AG09309 (cell line): ENCODE measurements at regions not wholly inside any gene's neighbourhood (a gene's known extent, or its start where the extent isn't known, plus 50 kb on each side); places are given as distances from the start of the nearest gene placed in this dataset.

ENCODE experiments used
- DNase-seq: peaks from one replicate; pipeline ENCODE4 v3.0.0-alpha.2; 2010; ENCODE audit warnings: low read depth
- H3K4me3 ChIP-seq: 2 replicates; pipeline ENCODE4 v1.5.1; 2011; ENCODE audit warnings: mild to moderate bottlenecking, low read depth, low read length, moderate library complexity; ENCODE audit not compliant: control insufficient read depth
- TF ChIP-seq, protein P1 (sequence below): IDR thresholded peaks from 2 replicates; pipeline ENCODE4 v1.5.1; 2011; ENCODE audit warnings: mild to moderate bottlenecking, low read depth, low read length, inconsistent platforms; ENCODE audit not compliant: insufficient read depth, control insufficient read depth; ENCODE audit errors: missing control alignments

DNA sequence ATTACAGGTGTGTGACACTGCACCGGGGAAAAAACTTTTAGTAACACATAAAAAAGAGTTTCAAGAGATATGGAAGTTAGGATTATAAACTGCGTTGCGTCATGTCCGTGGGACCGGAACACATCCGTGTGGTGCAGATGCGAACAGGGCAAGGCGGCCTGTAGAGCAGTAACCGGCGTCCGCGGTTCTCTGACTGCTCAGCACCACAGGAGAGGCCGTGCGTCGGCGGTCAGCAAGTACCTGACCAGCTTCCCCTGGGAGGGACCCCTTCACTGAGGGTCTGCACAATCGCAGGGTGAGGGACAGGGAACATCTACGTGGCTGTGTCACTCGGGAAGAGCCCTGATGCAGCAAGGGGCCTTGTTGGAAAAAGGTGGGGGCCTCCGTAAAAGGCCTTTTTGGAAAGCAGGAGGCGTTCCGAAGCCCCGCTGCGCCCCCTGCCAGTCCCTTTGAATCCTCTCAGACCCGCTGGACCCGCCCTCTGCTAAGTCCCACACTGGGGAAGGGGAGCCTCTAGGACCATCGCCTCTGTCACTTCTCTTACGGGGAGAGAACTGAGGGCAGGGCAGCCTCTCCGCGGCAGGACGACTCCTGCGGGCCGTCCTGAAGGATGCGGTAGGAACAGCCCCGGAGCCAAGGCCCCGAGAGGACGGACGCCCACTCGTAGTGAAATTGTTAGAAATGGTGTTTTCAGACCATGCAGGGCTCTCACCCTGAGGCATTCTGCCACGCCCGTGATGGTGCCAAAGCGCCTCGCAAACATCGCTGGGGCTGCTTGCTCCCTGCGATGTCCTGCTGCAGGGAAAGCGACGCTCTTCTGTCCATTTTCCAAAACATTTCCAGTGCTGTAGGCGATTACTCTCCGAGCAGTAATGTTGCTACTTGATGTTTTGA is 771.6 kb upstream of the COBL start:
- DNase-seq, result no peak
- TF ChIP-seq, protein P1, sequence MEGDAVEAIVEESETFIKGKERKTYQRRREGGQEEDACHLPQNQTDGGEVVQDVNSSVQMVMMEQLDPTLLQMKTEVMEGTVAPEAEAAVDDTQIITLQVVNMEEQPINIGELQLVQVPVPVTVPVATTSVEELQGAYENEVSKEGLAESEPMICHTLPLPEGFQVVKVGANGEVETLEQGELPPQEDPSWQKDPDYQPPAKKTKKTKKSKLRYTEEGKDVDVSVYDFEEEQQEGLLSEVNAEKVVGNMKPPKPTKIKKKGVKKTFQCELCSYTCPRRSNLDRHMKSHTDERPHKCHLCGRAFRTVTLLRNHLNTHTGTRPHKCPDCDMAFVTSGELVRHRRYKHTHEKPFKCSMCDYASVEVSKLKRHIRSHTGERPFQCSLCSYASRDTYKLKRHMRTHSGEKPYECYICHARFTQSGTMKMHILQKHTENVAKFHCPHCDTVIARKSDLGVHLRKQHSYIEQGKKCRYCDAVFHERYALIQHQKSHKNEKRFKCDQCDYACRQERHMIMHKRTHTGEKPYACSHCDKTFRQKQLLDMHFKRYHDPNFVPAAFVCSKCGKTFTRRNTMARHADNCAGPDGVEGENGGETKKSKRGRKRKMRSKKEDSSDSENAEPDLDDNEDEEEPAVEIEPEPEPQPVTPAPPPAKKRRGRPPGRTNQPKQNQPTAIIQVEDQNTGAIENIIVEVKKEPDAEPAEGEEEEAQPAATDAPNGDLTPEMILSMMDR, result no peak
- H3K4me3 ChIP-seq, result no peak overlapping the region

DNA sequence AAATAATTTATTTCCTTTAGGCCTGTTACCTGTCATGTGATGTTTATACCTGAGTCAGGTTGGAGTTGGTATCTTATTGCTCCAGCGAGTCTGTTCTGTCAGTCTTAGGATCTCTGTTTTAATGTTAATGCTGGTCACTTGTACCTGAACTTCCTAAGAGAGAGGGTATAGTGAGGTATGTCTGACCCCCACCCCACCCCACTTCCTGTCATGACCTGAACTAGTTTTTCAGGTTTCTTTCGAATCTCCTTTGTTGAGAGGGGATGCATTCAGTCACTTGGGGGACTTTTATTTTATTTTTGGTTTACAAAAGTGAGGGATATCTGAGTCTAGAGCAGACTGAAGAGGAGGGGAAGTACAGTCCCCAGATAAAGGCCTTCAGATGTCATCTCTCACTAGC is 769.0 kb upstream of the COBL start:
- no peak overlapping the region for H3K4me3 ChIP-seq

DNA sequence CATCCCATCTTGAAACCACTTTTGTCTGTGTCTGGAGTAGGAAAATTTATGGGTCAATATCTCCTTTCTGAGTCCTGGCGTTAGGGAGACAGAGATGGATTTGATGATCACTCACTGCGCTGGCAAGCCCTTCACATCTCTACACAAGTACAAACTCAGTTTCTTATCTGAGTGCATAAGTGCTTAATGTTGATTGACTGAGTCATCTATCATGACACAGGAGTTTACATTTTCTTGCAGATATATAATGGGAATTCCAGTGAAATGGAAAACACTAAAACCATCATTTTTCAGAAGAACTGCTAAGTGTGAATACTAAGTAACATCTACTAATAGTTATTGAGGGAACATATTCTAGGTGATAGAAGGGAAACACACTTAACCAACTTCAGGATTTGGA is 763.9 kb upstream of the COBL start:
- no peak for DNase-seq
- TF ChIP-seq, protein P1, result no peak
- no peak overlapping the region for H3K4me3 ChIP-seq

More for the DNA sequence above, 769.0 kb upstream of the COBL start:
- DNase-seq, result no peak
- TF ChIP-seq, protein P1, result no peak

DNA sequence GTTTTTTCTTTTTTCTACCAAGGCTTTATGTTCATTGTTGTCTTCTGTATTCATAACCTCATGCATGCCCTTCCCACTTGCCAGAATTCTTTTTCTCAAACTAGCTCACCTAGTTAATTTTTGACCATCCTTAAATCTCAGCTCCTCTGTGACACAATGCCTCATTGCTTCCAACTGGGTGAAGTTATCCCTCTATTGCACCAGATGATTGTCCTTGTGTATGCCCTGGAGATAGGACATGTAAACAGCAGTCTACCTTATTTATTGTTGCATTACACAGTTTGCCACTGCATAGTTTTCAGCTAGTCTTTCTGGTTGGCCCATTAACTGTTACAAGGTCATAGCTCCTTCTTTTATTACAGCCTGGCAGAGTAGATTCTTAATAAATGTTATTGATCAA is 763.1 kb upstream of the COBL start:
- TF ChIP-seq, protein P1, result no peak
- no peak overlapping the region for H3K4me3 ChIP-seq
- DNase-seq, result no peak

DNA sequence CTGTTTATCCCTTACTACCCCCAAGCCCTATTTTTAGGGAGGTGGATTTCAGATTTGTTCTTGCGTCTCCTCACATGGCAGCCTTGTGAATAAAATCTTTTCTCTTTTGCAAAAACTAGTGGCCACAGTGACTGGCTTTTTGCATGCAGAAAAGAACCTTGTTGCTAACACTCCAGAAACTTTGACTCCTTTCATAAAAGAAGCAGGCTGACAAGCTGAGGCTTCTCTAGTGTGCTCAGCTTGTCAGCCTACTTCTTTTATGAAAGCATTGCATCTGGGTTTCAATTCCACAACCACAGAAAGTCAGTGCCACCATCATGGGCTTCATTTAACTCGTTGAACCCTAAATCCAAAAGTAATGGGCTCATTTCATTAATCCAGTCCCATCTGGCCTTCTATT is 761.0 kb upstream of the COBL start:
- H3K4me3 ChIP-seq, result no peak overlapping the region
- DNase-seq, result no peak
- TF ChIP-seq, protein P1, result no peak

DNA sequence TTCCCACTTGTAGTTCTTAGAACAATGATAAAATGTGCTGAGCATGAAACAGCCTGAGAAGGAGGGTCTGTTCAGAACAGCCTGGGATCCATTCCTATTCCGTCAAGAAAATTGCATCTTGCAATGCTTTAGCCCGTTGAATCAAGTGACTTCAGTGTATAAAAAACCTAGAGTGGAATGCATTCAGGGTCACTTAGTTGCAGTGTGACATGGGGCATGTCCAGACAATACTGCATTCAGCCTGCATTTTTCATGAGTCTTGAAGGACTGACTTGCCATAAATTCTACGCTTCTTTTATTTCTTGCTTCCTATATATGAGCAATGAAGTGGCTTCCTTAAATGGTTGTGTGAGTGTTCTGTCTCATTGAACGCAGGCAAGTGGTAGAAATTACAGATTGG is 758.3 kb upstream of the COBL start:
- no peak for DNase-seq
- no peak overlapping the region for H3K4me3 ChIP-seq
- TF ChIP-seq, protein P1, result no peak
